ENCODE measurements at regions not wholly inside any gene's neighbourhood (a gene's known extent, or its start where the extent isn't known, plus 50 kb on each side); places are given as distances from the start of the nearest gene placed in this dataset.

- no peaks in the 10 kb centered on the region for H3K36me3 ChIP-seq (ENCODE audit: control insufficient read depth in 4 of 4, insufficient read depth in 3 of 4, low read depth in 1 of 4, low read length in 3 of 4)
- no peak for DNase-seq (ENCODE audit: low spot score)
- 64% methylated on average over 4 of the region's 4 CpGs for WGBS
- no peak overlapping the region for H3K9ac ChIP-seq (ENCODE audit: low read depth in 1 of 2, low read length in 2 of 2)
- H3K4me1 ChIP-seq (ENCODE audit: control insufficient read depth in 4 of 4, insufficient read depth in 4 of 4, low read length in 3 of 4): no peaks in the 10 kb centered on the region
- H3K27ac ChIP-seq (ENCODE audit: low read depth in 1 of 2, low read length in 2 of 2): no peak overlapping the region
- no peaks in the 10 kb centered on the region for H3K9me3 ChIP-seq (ENCODE audit: control insufficient read depth in 4 of 4, low read length in 3 of 4)
- no peak overlapping the region for H3K4me3 ChIP-seq (ENCODE audit: low read depth in 1 of 3, low read length in 3 of 3)
- no peak for TF ChIP-seq HNF4A (conservative IDR thresholded peaks at IDR 0.05)
- TF ChIP-seq JUND (IDR thresholded peaks at IDR 0.05): no peak
- no peaks in the 10 kb centered on the region for H3K27me3 ChIP-seq (ENCODE audit: control insufficient read depth in 4 of 4, insufficient read depth in 4 of 4, low read length in 3 of 4)
These were observed 116.2 kb upstream of the PCDH18 start for GRCh38 chr4:137648531-137648930.

GRCh38 chr4:137647375-137647774 lies 115.1 kb upstream of the PCDH18 start:
- Histone ChIP-seq H3K36me3 (ENCODE audit: control insufficient read depth in 4 of 4, insufficient read depth in 3 of 4, low read depth in 1 of 4, low read length in 3 of 4) (no peaks in the 10 kb centered on the region), H3K4me3 (ENCODE audit: low read depth in 1 of 3, low read length in 3 of 3) (no peak overlapping the region), H3K27me3 (ENCODE audit: control insufficient read depth in 4 of 4, insufficient read depth in 4 of 4, low read length in 3 of 4) (no peaks in the 10 kb centered on the region), H3K27ac (ENCODE audit: low read depth in 1 of 2, low read length in 2 of 2) (no peak overlapping the region), H3K9me3 (ENCODE audit: control insufficient read depth in 4 of 4, low read length in 3 of 4) (no peaks in the 10 kb centered on the region), H3K9ac (ENCODE audit: low read depth in 1 of 2, low read length in 2 of 2) (no peak overlapping the region), H3K4me1 (ENCODE audit: control insufficient read depth in 4 of 4, insufficient read depth in 4 of 4, low read length in 3 of 4) (no peaks in the 10 kb centered on the region)
- no peak for TF ChIP-seq HNF4G (IDR thresholded peaks at IDR 0.05)
- TF ChIP-seq RAD21 (IDR thresholded peaks at IDR 0.05): no peak
- TF ChIP-seq JUND (IDR thresholded peaks at IDR 0.05): no peak
- TF ChIP-seq FOXA2 (IDR thresholded peaks at IDR 0.05): no peak
- TF ChIP-seq, protein P1, sequence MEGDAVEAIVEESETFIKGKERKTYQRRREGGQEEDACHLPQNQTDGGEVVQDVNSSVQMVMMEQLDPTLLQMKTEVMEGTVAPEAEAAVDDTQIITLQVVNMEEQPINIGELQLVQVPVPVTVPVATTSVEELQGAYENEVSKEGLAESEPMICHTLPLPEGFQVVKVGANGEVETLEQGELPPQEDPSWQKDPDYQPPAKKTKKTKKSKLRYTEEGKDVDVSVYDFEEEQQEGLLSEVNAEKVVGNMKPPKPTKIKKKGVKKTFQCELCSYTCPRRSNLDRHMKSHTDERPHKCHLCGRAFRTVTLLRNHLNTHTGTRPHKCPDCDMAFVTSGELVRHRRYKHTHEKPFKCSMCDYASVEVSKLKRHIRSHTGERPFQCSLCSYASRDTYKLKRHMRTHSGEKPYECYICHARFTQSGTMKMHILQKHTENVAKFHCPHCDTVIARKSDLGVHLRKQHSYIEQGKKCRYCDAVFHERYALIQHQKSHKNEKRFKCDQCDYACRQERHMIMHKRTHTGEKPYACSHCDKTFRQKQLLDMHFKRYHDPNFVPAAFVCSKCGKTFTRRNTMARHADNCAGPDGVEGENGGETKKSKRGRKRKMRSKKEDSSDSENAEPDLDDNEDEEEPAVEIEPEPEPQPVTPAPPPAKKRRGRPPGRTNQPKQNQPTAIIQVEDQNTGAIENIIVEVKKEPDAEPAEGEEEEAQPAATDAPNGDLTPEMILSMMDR (IDR thresholded peaks at IDR 0.05; ENCODE audit: low read depth, low read length, missing input control): no peak
- no peak for TF ChIP-seq RXRA (IDR thresholded peaks at IDR 0.05)
- TF ChIP-seq, protein P2, sequence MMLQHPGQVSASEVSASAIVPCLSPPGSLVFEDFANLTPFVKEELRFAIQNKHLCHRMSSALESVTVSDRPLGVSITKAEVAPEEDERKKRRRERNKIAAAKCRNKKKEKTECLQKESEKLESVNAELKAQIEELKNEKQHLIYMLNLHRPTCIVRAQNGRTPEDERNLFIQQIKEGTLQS (IDR thresholded peaks at IDR 0.05): no peak
- no peak for TF ChIP-seq ZBTB33 (IDR thresholded peaks at IDR 0.05)
- TF ChIP-seq HNF4A (conservative IDR thresholded peaks at IDR 0.05): no peak
- no peak for TF ChIP-seq TAF1 (conservative IDR thresholded peaks at IDR 0.05)
- TF ChIP-seq YY1 (IDR thresholded peaks at IDR 0.05): no peak
- WGBS: 72% methylated on average over 1 of the region's 1 CpG
- DNase-seq (ENCODE audit: low spot score): no peak

DNA sequence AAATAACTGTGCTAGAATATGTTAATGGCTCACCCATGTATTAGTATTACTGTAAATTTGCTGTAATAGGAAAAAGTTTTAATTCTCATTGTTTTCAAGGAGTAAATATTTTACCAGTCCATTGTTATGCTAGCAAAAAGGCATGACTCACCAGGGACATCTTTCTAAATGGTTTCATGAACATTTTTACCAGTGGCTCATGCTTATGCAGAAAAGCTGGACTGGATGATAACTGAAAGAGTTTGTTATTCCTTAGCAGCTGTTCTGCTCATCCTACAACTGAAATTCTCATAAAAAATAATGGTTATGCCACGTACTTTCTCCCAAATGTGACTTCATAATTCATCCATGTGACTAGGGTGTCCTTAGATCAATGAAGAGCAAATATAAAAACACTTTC lies 111.9 kb upstream of the PCDH18 start:
- Histone ChIP-seq H3K9me3 (ENCODE audit: control insufficient read depth in 4 of 4, low read length in 3 of 4) (no peaks in the 10 kb centered on the region), H3K4me3 (ENCODE audit: low read depth in 1 of 3, low read length in 3 of 3) (no peak overlapping the region), H3K27ac (ENCODE audit: low read depth in 1 of 2, low read length in 2 of 2) (no peak overlapping the region), H3K27me3 (ENCODE audit: control insufficient read depth in 4 of 4, insufficient read depth in 4 of 4, low read length in 3 of 4) (no peaks in the 10 kb centered on the region), H3K9ac (ENCODE audit: low read depth in 1 of 2, low read length in 2 of 2) (no peak overlapping the region), H3K36me3 (ENCODE audit: control insufficient read depth in 4 of 4, insufficient read depth in 3 of 4, low read depth in 1 of 4, low read length in 3 of 4) (no peaks in the 10 kb centered on the region), H3K4me1 (ENCODE audit: control insufficient read depth in 4 of 4, insufficient read depth in 4 of 4, low read length in 3 of 4) (no peaks in the 10 kb centered on the region)
- TF ChIP-seq HNF4G (IDR thresholded peaks at IDR 0.05) (no peak), REST (IDR thresholded peaks at IDR 0.05) (no peak), TAF1 (conservative IDR thresholded peaks at IDR 0.05) (no peak), JUND (IDR thresholded peaks at IDR 0.05) (no peak)
- WGBS: 32% methylated on average over 1 of the region's 1 CpG
- DNase-seq (ENCODE audit: low spot score): no peak

Data from liver (tissue), 8 donors.